ENCODE measurements at regions not wholly inside any gene's neighbourhood (a gene's known extent, or its start where the extent isn't known, plus 50 kb on each side); places are given as distances from the start of the nearest gene placed in this dataset.

DNA sequence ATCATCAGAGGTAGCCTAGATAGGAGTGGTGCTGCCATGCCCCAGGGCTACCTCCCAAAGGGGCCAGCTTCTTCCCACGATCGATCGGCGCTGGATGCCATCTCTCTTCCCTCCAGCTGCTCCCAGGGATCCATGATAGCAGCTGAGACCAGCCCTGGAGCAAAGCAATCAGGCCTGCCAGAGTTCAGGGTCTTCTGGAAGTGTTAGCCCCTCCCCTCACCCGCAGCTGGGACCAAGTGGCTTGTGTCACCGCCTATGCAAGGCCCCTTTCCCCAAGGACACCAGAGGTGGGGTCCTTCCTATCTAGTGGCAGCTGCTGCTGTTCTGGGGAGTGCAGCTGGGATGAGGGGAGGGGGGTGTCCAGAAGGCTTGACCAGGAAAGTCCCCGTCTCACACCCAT lies 87.0 kb downstream of the IRF2BPL start (continued):
- TF ChIP-seq, protein P1, sequence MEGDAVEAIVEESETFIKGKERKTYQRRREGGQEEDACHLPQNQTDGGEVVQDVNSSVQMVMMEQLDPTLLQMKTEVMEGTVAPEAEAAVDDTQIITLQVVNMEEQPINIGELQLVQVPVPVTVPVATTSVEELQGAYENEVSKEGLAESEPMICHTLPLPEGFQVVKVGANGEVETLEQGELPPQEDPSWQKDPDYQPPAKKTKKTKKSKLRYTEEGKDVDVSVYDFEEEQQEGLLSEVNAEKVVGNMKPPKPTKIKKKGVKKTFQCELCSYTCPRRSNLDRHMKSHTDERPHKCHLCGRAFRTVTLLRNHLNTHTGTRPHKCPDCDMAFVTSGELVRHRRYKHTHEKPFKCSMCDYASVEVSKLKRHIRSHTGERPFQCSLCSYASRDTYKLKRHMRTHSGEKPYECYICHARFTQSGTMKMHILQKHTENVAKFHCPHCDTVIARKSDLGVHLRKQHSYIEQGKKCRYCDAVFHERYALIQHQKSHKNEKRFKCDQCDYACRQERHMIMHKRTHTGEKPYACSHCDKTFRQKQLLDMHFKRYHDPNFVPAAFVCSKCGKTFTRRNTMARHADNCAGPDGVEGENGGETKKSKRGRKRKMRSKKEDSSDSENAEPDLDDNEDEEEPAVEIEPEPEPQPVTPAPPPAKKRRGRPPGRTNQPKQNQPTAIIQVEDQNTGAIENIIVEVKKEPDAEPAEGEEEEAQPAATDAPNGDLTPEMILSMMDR (IDR thresholded peaks at IDR 0.05; ENCODE audit: low read depth, low read length, missing input control): no peak
- TF ChIP-seq, protein P2, sequence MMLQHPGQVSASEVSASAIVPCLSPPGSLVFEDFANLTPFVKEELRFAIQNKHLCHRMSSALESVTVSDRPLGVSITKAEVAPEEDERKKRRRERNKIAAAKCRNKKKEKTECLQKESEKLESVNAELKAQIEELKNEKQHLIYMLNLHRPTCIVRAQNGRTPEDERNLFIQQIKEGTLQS (IDR thresholded peaks at IDR 0.05): no peak
- TF ChIP-seq EGR1 (IDR thresholded peaks at IDR 0.05; ENCODE audit: low read depth in 2 of 2) (no peak), YY1 (IDR thresholded peaks at IDR 0.05) (no peak)

DNA sequence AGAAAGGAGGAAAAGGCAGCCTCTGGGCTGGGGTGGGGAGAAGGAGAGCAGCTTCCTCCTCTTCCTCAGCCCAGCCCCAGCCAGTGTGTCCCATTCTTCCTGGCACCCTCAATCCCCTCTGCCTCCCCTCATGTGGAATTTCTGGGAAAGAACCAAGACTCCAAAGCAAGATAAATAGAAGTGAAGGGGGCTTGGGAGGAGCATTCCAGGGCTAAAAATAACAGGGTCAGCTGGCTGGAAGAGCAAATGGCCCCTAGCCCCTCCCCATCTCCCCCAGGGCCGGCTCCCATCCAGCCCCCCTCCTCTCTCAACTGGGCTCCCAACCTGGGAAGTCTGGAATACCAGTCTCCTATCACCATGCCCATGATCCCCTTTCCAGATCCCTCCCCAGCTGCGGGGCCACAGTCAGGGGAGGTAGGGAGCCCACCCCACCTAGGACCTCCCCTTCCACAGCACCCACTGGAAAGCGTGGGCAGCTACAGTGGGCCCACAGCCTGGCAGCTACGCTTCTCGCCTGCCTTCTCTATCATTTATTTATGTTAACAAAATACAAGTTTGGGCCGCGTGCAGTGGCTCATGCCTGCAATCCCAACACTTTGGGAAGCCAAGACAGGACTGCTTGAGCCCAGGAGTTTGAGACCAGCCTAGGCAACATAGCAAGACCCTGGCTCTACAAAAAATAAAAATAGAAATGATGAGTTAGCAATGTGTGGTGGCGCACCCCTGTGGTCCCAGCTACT lies 88.3 kb downstream of the IRF2BPL start:
- Histone ChIP-seq H3K36me3 (ENCODE audit: control insufficient read depth in 4 of 4, insufficient read depth in 3 of 4, low read depth in 1 of 4, low read length in 3 of 4) (no peaks in the 10 kb centered on the region), H3K4me3 (ENCODE audit: low read depth in 1 of 3, low read length in 3 of 3) (no peak overlapping the region), H3K4me1 (ENCODE audit: control insufficient read depth in 4 of 4, insufficient read depth in 4 of 4, low read length in 3 of 4) (peaks cover 0 to 2% (median 0%) of the 10 kb centered on the region in 4 donors), H3K27ac (ENCODE audit: low read depth in 1 of 2, low read length in 2 of 2) (no peak overlapping the region), H3K27me3 (ENCODE audit: control insufficient read depth in 4 of 4, insufficient read depth in 4 of 4, low read length in 3 of 4) (no peaks in the 10 kb centered on the region), H3K9ac (ENCODE audit: low read depth in 1 of 2, low read length in 2 of 2) (no peak overlapping the region), H3K9me3 (ENCODE audit: control insufficient read depth in 4 of 4, low read length in 3 of 4) (no peaks in the 10 kb centered on the region)
- TF ChIP-seq EGR1 (IDR thresholded peaks at IDR 0.05; ENCODE audit: low read depth in 2 of 2) (no peak), NR2F2 (IDR thresholded peaks at IDR 0.05) (no peak), HNF4G (IDR thresholded peaks at IDR 0.05) (no peak), FOXA1 (IDR thresholded peaks at IDR 0.05) (no peak), HNF4A (conservative IDR thresholded peaks at IDR 0.05) (no peak), GABPA (IDR thresholded peaks at IDR 0.05 in 1 of 2, conservative IDR thresholded peaks at IDR 0.05 in 1 of 2) (no peak), FOXA2 (IDR thresholded peaks at IDR 0.05) (no peak), JUND (IDR thresholded peaks at IDR 0.05) (no peak), RAD21 (IDR thresholded peaks at IDR 0.05) (no peak)
- TF ChIP-seq, protein P2 (IDR thresholded peaks at IDR 0.05): no peak
- DNase-seq (ENCODE audit: low spot score): no peak
- 84% methylated on average over 8 of the region's 8 CpGs for WGBS

DNA sequence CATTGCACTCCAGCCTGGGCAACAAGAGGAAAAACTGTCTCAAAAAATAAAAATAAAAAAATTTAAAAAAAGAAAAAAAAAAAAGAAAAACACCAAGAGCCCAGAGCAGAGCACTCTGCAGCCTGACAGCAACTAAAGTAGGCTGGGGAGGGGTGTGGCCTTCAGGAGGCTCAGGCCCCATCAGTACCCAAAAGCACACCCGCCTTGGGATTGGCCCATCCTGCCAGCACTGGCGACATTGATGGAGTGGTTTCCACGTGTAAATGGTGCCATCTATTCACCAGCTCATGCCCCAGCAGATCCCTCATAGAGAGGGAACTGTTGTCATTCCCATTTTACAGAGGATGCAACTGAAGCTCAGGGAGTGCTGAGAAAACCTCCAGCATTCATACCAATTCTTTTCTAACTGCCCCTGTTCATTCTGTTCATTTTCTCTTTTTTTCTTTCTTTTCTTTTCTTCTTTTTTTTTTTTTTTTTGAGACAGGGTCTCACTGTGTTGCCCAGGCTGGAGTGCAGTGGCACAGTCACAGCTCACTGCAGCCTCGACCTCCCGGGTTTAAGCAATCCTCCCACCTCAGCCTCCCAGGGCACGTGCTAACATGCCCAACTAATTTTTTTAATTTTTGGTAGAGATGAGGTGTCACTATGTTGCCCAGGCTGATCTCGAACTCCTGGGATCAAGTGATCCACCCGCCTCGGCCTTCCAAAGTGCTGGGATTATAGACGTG lies 89.3 kb downstream of the IRF2BPL start:
- no peak overlapping the region for H3K27ac ChIP-seq (ENCODE audit: low read depth in 1 of 2, low read length in 2 of 2)
- no peaks in the 10 kb centered on the region for H3K4me1 ChIP-seq (ENCODE audit: control insufficient read depth in 4 of 4, insufficient read depth in 4 of 4, low read length in 3 of 4)
- no peaks in the 10 kb centered on the region for H3K9me3 ChIP-seq (ENCODE audit: control insufficient read depth in 4 of 4, low read length in 3 of 4)
- H3K27me3 ChIP-seq (ENCODE audit: control insufficient read depth in 4 of 4, insufficient read depth in 4 of 4, low read length in 3 of 4): no peaks in the 10 kb centered on the region
- no peaks in the 10 kb centered on the region for H3K36me3 ChIP-seq (ENCODE audit: control insufficient read depth in 4 of 4, insufficient read depth in 3 of 4, low read depth in 1 of 4, low read length in 3 of 4)
- H3K4me3 ChIP-seq (ENCODE audit: low read depth in 1 of 3, low read length in 3 of 3): no peak overlapping the region
- no peak for TF ChIP-seq FOXA1 (IDR thresholded peaks at IDR 0.05)
- TF ChIP-seq FOXA2 (IDR thresholded peaks at IDR 0.05): no peak
- TF ChIP-seq HNF4A (conservative IDR thresholded peaks at IDR 0.05): no peak
- no peak for TF ChIP-seq JUND (IDR thresholded peaks at IDR 0.05)
- TF ChIP-seq, protein P1 (IDR thresholded peaks at IDR 0.05; ENCODE audit: low read depth, low read length, missing input control): no peak
- TF ChIP-seq, protein P3, sequence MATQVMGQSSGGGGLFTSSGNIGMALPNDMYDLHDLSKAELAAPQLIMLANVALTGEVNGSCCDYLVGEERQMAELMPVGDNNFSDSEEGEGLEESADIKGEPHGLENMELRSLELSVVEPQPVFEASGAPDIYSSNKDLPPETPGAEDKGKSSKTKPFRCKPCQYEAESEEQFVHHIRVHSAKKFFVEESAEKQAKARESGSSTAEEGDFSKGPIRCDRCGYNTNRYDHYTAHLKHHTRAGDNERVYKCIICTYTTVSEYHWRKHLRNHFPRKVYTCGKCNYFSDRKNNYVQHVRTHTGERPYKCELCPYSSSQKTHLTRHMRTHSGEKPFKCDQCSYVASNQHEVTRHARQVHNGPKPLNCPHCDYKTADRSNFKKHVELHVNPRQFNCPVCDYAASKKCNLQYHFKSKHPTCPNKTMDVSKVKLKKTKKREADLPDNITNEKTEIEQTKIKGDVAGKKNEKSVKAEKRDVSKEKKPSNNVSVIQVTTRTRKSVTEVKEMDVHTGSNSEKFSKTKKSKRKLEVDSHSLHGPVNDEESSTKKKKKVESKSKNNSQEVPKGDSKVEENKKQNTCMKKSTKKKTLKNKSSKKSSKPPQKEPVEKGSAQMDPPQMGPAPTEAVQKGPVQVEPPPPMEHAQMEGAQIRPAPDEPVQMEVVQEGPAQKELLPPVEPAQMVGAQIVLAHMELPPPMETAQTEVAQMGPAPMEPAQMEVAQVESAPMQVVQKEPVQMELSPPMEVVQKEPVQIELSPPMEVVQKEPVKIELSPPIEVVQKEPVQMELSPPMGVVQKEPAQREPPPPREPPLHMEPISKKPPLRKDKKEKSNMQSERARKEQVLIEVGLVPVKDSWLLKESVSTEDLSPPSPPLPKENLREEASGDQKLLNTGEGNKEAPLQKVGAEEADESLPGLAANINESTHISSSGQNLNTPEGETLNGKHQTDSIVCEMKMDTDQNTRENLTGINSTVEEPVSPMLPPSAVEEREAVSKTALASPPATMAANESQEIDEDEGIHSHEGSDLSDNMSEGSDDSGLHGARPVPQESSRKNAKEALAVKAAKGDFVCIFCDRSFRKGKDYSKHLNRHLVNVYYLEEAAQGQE (IDR thresholded peaks at IDR 0.05): no peak
- TF ChIP-seq HNF4G (IDR thresholded peaks at IDR 0.05): no peak
- TF ChIP-seq TAF1 (conservative IDR thresholded peaks at IDR 0.05): no peak
- TF ChIP-seq SP1 (IDR thresholded peaks at IDR 0.05): no peak
- TF ChIP-seq, protein P4, sequence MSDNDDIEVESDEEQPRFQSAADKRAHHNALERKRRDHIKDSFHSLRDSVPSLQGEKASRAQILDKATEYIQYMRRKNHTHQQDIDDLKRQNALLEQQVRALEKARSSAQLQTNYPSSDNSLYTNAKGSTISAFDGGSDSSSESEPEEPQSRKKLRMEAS (IDR thresholded peaks at IDR 0.05): no peak
- no peak for TF ChIP-seq NR2F2 (IDR thresholded peaks at IDR 0.05)
- TF ChIP-seq, protein P5, sequence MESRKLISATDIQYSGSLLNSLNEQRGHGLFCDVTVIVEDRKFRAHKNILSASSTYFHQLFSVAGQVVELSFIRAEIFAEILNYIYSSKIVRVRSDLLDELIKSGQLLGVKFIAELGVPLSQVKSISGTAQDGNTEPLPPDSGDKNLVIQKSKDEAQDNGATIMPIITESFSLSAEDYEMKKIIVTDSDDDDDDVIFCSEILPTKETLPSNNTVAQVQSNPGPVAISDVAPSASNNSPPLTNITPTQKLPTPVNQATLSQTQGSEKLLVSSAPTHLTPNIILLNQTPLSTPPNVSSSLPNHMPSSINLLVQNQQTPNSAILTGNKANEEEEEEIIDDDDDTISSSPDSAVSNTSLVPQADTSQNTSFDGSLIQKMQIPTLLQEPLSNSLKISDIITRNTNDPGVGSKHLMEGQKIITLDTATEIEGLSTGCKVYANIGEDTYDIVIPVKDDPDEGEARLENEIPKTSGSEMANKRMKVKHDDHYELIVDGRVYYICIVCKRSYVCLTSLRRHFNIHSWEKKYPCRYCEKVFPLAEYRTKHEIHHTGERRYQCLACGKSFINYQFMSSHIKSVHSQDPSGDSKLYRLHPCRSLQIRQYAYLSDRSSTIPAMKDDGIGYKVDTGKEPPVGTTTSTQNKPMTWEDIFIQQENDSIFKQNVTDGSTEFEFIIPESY (IDR thresholded peaks at IDR 0.05): no peak
- TF ChIP-seq GABPA (IDR thresholded peaks at IDR 0.05 in 1 of 2, conservative IDR thresholded peaks at IDR 0.05 in 1 of 2): no peak
- no peak for TF ChIP-seq RAD21 (IDR thresholded peaks at IDR 0.05)
- 91% methylated on average over 10 of the region's 10 CpGs for WGBS
- DNase-seq (ENCODE audit: low spot score): no peak
- no peak overlapping the region for H3K9ac ChIP-seq (ENCODE audit: low read depth in 1 of 2, low read length in 2 of 2)
